ENCODE measurements at regions not wholly inside any gene's neighbourhood (a gene's known extent, or its start where the extent isn't known, plus 50 kb on each side); places are given as distances from the start of the nearest gene placed in this dataset.
"Not testable (repeated sequence)": the region's sequence is repeated elsewhere in the genome, so short reads cannot be mapped to it uniquely, and the experiment has no call there.

DNA sequence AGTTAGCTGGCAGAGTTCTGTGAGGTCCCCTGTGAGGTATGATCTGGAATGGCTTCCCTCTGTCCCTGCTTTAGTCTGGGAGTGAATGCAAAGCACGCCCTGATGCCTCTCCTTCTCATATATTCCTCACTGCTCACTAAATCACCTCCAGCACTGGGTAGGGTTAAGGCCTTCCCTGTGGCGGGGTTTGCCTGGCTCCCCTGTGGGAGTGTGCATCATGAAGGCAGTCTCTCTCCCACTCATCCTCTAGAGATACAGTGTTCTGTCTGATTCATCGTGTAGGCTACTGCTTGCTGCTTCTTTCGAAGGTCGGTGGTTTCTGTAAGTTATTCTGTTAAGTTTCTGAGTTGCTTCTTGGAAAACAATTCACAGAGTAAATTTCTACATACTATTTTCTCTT, 420.0 kb upstream of the EYS start:
- no peak for TF ChIP-seq CTCF (IDR thresholded peaks at IDR 0.05; ENCODE audit: borderline replicate concordance, insufficient read depth, low read depth, low read length)
- H3K4me3 ChIP-seq (ENCODE audit: low read depth, low read length), result no peak overlapping the region

DNA sequence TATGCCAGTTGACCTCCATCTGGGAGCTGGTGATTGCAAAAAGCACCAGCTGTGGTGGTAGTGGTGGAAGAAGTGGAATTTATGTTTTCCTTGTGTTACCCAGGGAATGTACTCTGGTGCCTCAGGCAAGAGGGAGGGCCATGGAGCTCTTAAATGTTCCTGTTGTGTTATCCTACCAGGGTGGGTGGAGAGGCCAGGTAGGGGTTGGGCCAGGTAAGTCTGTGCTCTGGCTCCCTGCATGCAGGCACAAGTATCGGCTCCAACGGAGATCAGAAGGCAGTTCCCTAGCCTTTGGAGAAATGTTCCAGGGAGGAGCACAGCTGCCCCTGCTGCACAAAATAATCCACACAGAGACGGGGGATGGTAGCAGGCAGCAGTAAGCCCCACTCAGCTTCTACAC, 419.3 kb upstream of the EYS start:
- H3K4me3 ChIP-seq (ENCODE audit: low read depth, low read length), result no peak overlapping the region

GRCh38 chr6:66103954-66104353, 396.9 kb upstream of the EYS start:
- no peak for TF ChIP-seq CTCF (IDR thresholded peaks at IDR 0.05; ENCODE audit: borderline replicate concordance, insufficient read depth, low read depth, low read length)
- no peak overlapping the region for H3K4me3 ChIP-seq (ENCODE audit: low read depth, low read length)

More for the DNA sequence above, 419.3 kb upstream of the EYS start:
- TF ChIP-seq CTCF (IDR thresholded peaks at IDR 0.05; ENCODE audit: borderline replicate concordance, insufficient read depth, low read depth, low read length), result no peak

DNA sequence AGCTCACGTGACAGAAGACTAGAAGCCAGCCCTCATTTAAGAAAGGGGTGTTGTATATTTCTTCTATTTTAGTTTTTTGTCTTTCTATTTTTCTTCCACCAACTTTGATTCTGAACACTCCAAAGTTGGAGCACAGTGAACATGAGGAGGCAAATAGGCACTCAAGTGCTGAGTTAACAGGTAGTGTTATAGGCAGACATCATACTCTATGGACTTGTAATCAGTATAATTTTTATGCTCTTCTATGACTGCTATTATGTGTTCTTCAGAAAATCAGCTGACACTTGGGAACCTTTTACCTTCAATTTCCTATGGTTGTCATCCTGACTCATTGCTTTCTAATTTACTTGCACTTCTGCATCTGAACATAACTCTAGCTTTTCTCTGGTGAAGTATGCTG, 396.3 kb upstream of the EYS start:
- TF ChIP-seq CTCF (IDR thresholded peaks at IDR 0.05; ENCODE audit: borderline replicate concordance, insufficient read depth, low read depth, low read length), result no peak
- H3K4me3 ChIP-seq (ENCODE audit: low read depth, low read length), result no peak overlapping the region

GRCh38 chr6:66096679-66097078, 389.7 kb upstream of the EYS start:
- no peak overlapping the region for H3K4me3 ChIP-seq (ENCODE audit: low read depth, low read length)
- no peak for TF ChIP-seq CTCF (IDR thresholded peaks at IDR 0.05; ENCODE audit: borderline replicate concordance, insufficient read depth, low read depth, low read length)

DNA sequence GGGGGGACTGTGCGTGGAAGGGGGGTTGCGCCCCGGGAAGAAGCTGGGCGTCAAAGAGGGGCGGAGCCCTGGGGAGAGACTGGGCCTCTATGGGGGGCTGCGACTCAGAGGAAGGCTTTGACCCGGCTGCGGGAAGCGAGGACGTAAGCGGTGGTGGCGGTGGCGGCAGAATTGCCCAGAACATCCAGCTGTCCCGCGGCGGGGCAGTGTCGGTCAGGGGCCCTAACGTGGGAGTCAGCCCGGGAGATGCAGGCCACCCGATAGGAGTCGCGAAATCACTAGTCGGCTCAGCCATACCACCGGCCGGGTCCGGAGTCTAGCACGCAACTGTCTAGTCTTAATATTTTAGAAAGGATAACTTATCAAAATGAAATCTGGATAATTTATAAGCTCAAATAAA, 387.6 kb upstream of the EYS start:
- TF ChIP-seq CTCF (IDR thresholded peaks at IDR 0.05; ENCODE audit: borderline replicate concordance, insufficient read depth, low read depth, low read length), result no peak
- no peak overlapping the region for H3K4me3 ChIP-seq (ENCODE audit: low read depth, low read length)

- not testable (repeated sequence) for H3K4me3 ChIP-seq (ENCODE audit: low read depth, low read length)
Observed at GRCh38 chr6:66092306-66092705, 385.3 kb upstream of the EYS start.

DNA sequence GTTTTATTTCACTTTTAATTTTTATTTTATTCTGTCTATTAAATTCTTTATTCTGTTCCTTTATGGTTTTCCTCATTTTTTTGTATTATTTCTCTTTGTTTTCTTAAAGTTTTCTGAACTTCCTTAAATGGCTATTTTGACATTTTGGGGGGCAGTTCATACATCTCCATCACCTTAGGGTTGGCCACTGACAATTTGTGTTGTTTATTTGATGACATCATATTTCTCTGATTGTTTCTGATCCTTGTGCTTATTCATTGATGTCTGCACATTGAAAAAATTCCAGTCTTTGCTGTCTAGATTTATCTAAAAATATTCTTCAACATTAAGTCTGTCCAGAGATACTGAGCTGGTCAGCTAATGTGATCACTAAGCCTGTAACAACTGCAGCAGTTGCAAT, 379.5 kb upstream of the EYS start:
- H3K4me3 ChIP-seq (ENCODE audit: low read depth, low read length), result no peak overlapping the region
- no peak for TF ChIP-seq CTCF (IDR thresholded peaks at IDR 0.05; ENCODE audit: borderline replicate concordance, insufficient read depth, low read depth, low read length)

Data from GM12875 (cell line).